Nephron (organoid): ENCODE measurements at regions not wholly inside any gene's neighbourhood (a gene's known extent, or its start where the extent isn't known, plus 50 kb on each side); places are given as distances from the start of the nearest gene placed in this dataset.

Experiments
- H3K27ac Mint-ChIP-seq, 3 experiments: 2 replicates each; pipeline ENCODE4 v1.8.0; 2020; ENCODE audit warnings: mixed read lengths in 3 of 3, mild to moderate bottlenecking in 2 of 3, moderate library complexity in 1 of 3
- H3K27me3 Mint-ChIP-seq: 2 replicates; pipeline ENCODE4 v1.8.0; 2021; ENCODE audit warnings: low read depth, mild to moderate bottlenecking, moderate library complexity, mixed read lengths
- H3K36me3 Mint-ChIP-seq: 2 replicates; pipeline ENCODE4 v1.8.0; 2020; ENCODE audit warnings: low read depth, mixed read lengths
- H3K4me1 Mint-ChIP-seq: 2 replicates; pipeline ENCODE4 v1.8.0; 2020; ENCODE audit warnings: mixed read lengths
- H3K4me3 Mint-ChIP-seq, 3 experiments: 2 replicates each; pipeline ENCODE4 v1.8.0; 2020; ENCODE audit warnings: mild to moderate bottlenecking in 3 of 3, mixed read lengths in 3 of 3, moderate library complexity in 2 of 3
- H3K9me3 Mint-ChIP-seq: 2 replicates; pipeline ENCODE4 v1.8.0; 2020; ENCODE audit warnings: mixed read lengths
- TF ChIP-seq, protein P1 (sequence below), 3 experiments: fragments of 200-600 bp; sonication (generic); IDR thresholded peaks; one replicate each; pipeline ENCODE4 v1.5.0; 2021; ENCODE audit warnings: antibody characterized with exemption in 3 of 3; ENCODE audit not compliant: unreplicated experiment in 3 of 3

- H3K9me3 Mint-ChIP-seq = no peaks in the 10 kb centered on the region
- no peak overlapping the region for H3K4me3 Mint-ChIP-seq
- TF ChIP-seq, protein P1, sequence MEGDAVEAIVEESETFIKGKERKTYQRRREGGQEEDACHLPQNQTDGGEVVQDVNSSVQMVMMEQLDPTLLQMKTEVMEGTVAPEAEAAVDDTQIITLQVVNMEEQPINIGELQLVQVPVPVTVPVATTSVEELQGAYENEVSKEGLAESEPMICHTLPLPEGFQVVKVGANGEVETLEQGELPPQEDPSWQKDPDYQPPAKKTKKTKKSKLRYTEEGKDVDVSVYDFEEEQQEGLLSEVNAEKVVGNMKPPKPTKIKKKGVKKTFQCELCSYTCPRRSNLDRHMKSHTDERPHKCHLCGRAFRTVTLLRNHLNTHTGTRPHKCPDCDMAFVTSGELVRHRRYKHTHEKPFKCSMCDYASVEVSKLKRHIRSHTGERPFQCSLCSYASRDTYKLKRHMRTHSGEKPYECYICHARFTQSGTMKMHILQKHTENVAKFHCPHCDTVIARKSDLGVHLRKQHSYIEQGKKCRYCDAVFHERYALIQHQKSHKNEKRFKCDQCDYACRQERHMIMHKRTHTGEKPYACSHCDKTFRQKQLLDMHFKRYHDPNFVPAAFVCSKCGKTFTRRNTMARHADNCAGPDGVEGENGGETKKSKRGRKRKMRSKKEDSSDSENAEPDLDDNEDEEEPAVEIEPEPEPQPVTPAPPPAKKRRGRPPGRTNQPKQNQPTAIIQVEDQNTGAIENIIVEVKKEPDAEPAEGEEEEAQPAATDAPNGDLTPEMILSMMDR (IDR thresholded peaks at IDR 0.05; ENCODE audit: unreplicated experiment in 3 of 3) = no peak
- no peaks in the 10 kb centered on the region for H3K27me3 Mint-ChIP-seq
- peak overlapping the region in 1 of 3 experiments; percentile 32 for H3K27ac Mint-ChIP-seq
- H3K36me3 Mint-ChIP-seq = no peaks in the 10 kb centered on the region
- no peaks in the 10 kb centered on the region for H3K4me1 Mint-ChIP-seq
These were observed 104.5 kb downstream of the NGF start for GRCh38 chr1:115233598-115233997.

- Mint-ChIP-seq H3K4me1 (no peaks in the 10 kb centered on the region), H3K27me3 (no peaks in the 10 kb centered on the region), H3K27ac (no peak overlapping the region), H3K9me3 (no peaks in the 10 kb centered on the region), H3K4me3 (no peak overlapping the region), H3K36me3 (no peaks in the 10 kb centered on the region)
- TF ChIP-seq, protein P1 (IDR thresholded peaks at IDR 0.05; ENCODE audit: unreplicated experiment in 3 of 3) = no peak
These were observed 107.8 kb downstream of the NGF start for GRCh38 chr1:115230281-115230680.

DNA sequence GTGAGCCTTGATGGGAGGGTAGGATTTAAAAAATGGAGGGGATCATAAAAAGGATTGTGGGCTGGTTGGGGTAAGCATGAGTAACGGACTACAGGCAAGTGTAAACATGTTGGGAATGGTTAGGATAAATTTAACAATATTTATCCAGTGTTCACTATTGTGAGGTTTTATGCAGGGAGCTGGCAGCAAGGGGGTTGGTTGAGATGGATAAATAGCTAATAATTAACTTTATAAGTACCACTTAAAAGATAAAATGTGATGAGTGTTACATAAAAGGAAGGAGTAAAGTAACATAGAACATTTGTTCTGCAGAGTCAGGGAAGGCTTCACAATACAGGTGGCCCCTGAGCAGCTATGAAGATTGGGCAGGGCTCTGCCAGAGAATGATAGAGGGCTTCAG lies 109.0 kb downstream of the NGF start:
- Mint-ChIP-seq H3K36me3 (no peaks in the 10 kb centered on the region), H3K27ac (no peak overlapping the region), H3K9me3 (no peaks in the 10 kb centered on the region), H3K27me3 (no peaks in the 10 kb centered on the region), H3K4me1 (peaks cover 10% of the 10 kb centered on the region), H3K4me3 (no peak overlapping the region)
- TF ChIP-seq, protein P1 (IDR thresholded peaks at IDR 0.05; ENCODE audit: unreplicated experiment in 3 of 3) = no peak

DNA sequence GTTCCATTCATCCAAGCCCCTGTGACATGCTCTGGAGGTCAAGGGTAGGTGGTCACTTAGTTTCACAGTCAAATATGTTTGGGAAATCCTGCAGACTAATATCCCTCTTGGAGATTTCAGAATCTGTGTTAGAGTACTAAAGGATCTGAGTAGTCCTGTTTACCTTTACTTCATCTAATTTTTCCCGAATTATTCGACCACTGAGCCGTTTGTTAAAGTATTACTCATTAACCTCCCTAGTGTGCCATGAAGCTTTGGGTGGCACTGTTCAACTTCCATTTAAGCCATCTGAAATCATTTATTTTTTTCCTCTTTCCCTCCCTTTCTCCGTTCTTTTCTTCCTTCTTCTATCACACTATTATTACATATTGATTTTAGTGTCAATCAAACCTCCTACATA lies 109.9 kb downstream of the NGF start:
- H3K9me3 Mint-ChIP-seq = no peaks in the 10 kb centered on the region
- no peak overlapping the region for H3K27ac Mint-ChIP-seq
- H3K36me3 Mint-ChIP-seq = no peaks in the 10 kb centered on the region
- TF ChIP-seq, protein P1 (IDR thresholded peaks at IDR 0.05; ENCODE audit: unreplicated experiment in 3 of 3) = no peak
- no peak overlapping the region for H3K4me3 Mint-ChIP-seq
- peaks cover 12% of the 10 kb centered on the region for H3K4me1 Mint-ChIP-seq
- H3K27me3 Mint-ChIP-seq = peaks cover under 1% of the 10 kb centered on the region

GRCh38 chr1:115227346-115228082 lies 110.5 kb downstream of the NGF start:
- peaks cover 3% of the 10 kb centered on the region for H3K27me3 Mint-ChIP-seq
- no peak overlapping the region for H3K27ac Mint-ChIP-seq
- no peaks in the 10 kb centered on the region for H3K36me3 Mint-ChIP-seq
- H3K9me3 Mint-ChIP-seq = no peaks in the 10 kb centered on the region
- peaks cover 12% of the 10 kb centered on the region for H3K4me1 Mint-ChIP-seq
- no peak overlapping the region for H3K4me3 Mint-ChIP-seq
- TF ChIP-seq, protein P1 (IDR thresholded peaks at IDR 0.05; ENCODE audit: unreplicated experiment in 3 of 3) = no peak
